HG03342 (cell line): ENCODE measurements at regions not wholly inside any gene's neighbourhood (a gene's known extent, or its start where the extent isn't known, plus 50 kb on each side); places are given as distances from the start of the nearest gene placed in this dataset.
"Not testable (repeated sequence)": the region's sequence is repeated elsewhere in the genome, so short reads cannot be mapped to it uniquely, and the experiment has no call there.

Experiments used
- ATAC-seq: cut with Tn5 transposase; IDR thresholded peaks from one replicate; pipeline ENCODE4 v1.9.1; 2021; ENCODE audit warnings: mild to moderate bottlenecking, moderate library complexity; ENCODE audit not compliant: unreplicated experiment

DNA sequence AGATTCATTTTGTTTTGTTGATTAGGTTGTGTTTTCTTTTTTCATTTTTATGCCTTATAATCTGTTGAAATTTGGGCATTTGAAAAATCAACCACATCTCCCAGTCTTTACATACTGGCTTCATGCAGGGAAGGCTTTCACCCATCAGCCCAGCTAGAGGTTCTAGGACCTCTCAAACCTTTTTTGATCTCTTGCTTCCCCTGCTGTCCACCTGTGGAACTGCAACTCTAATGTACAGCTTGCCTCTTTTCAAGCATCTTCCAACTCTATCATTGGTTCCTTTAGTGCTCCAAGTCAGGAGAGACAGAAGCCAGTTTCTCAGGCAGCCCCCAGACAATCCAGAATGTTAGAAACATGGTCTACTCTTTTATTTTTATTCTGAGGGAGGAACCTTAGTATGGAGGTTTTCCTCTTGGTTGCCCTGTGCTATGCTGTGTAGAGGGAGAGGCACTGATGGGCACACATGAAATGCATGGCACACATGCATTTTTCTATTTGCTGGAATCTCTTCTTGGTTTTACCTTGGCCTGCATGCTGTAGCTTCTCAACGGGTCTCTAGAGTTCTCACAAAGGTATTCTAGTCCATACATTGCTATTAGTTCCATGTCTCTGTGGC lies 107.2 kb upstream of the L3MBTL4 start:
- ATAC-seq = peak; percentile 69

GRCh38 chr18:6525604-6526003 lies 110.9 kb upstream of the L3MBTL4 start:
- ATAC-seq = no peak

DNA sequence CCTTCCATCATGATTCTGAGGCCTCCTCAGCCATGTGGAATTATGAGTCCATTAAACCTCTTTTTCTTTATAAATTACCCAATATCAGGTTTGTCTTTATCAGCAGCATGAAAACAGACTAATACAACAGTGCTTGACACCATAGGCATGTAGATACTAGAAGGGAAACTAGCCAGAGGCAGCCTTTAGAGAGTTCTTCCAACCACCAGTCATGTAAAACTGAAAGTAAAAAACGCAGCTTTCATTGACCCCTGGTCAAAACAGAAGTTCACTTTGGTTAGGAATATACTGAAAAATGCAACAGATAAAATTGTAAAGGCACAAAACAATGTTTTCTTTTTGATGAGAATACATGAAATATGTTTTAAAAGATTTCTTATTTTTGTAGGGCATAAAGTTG lies 122.8 kb upstream of the L3MBTL4 start:
- ATAC-seq = no peak

- ATAC-seq = not testable (repeated sequence)
Measured at GRCh38 chr18:6541131-6541679, 126.5 kb upstream of the L3MBTL4 start.

DNA sequence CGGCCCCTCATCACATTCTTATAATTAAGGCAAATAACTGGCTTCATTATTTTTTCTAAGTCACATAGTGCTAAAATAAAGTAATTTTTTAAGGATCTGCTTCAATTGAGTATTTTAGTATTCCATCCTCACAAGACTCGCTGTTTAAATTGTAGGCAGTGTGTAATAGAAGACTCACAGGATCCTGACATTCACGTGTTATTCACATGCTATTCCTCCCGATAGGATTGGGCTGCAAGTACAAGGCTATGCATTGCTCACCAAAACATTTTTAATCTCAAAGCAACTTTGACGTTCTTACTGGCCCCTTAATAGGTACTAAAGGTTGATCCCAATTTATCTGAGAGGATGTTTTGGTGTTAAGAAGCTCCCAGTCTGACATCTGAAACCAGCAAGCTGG lies 127.6 kb upstream of the L3MBTL4 start:
- ATAC-seq = no peak

DNA sequence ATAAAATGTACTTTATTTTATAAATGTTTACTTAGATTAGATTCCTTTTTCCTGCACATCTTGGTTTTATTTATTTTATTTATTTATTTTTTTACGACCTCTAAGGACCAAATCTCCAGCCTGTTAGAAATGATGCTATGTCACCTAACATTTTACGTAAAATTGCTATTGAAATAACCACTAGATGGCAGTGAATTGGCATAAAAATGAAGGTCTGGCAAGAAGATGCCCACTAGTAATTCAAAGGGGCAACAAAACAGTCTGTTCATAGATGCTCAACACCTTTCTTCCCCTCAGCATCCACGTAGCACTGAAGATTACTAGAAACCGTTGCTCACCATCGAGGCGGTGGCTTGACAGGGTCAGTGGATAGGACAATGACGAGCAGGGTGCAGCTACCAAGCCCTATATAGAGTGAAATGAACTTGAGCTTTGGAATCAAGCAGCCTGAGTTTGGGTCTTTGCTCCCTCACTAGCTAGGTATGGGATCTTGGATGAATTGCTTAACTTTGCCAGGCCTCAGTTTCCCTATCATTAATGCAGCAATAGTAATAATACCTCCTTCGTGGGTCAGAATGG lies 128.7 kb upstream of the L3MBTL4 start:
- no peak for ATAC-seq

DNA sequence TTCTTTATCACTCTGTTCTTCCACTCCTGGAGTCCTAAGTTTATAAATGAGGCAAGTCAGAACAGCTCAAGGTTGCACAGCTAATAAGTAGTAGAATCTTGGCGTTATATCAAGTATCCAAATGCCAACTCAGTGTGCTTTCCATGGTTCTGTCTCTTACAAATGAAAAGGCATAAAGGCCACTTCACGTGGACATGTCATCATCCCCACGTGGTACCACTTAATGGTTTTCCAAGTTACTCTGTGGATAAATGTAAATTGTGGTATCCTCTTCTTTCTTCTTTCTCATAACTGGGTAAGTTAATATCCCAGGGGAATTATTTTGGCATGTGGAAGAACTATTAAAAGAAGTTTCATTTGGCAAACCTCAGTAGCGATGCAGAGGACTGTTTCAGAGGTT lies 131.5 kb upstream of the L3MBTL4 start:
- no peak for ATAC-seq

- ATAC-seq = no peak
Measured at GRCh38 chr18:6547476-6547875, 132.8 kb upstream of the L3MBTL4 start.

- no peak for ATAC-seq
Measured at GRCh38 chr18:6553234-6553900, 138.7 kb upstream of the L3MBTL4 start.

DNA sequence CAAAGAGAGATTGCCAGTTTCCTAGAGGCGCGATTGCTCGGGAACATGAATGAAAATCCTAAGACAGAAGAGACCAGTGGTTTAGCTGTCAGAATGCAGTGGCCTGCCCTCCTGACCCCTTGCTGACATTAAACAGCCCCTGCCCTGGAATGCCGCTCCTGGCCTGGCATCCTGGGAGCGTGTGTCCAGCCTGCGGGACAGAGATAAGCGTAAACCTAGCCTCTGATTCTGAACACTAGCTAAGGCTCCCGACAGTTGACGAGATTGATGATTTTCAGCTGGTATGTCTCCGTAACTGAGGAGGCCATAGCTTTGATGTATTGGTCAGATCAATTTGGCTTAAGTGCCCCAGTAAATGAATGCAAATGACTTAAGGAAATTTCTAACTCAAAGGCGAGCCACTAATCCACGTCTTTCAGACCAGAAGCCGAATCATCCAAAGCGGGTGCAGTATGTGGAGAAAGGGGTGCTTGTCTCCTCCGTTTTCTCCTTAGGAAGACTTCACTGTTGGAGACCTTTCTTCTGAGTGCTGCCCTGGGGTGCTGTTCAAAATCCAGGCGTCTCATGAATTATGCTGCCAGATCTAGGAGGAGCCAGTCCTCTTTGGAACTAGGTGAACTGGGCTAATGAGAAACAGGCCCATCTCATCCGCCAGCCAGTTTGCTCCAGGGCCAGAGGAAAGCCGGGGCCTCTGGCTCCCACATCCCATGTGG lies 142.5 kb upstream of the L3MBTL4 start:
- ATAC-seq = no peak

- no peak for ATAC-seq
Measured at GRCh38 chr18:6557770-6558248, 143.1 kb upstream of the L3MBTL4 start.

GRCh38 chr18:6558446-6559156 lies 143.9 kb upstream of the L3MBTL4 start:
- ATAC-seq = no peak

GRCh38 chr18:6559296-6559695 lies 144.6 kb upstream of the L3MBTL4 start:
- no peak for ATAC-seq

GRCh38 chr18:6561016-6561415 lies 146.3 kb upstream of the L3MBTL4 start:
- no peak for ATAC-seq

DNA sequence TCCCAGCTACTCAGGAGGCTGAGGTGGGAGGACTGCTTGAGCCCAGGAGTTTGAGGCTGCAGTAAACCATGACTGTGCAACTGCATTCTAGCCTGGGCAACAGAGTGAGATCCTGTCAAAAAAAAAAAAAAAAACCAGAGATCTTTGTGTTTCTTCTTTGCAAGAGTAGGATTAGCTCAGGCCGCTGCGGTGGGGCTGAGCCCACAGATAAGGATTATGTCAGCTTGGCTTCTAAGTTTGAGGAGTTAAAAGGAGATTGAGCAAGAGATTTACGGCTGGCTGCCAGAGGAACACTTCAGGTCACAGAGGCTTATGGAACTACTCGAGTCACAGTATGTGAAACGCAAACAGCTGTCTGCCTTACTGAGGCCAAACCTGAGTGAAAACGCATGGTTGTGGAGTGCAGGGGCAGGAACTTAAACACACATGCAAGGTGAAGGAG lies 146.7 kb upstream of the L3MBTL4 start:
- no peak for ATAC-seq

DNA sequence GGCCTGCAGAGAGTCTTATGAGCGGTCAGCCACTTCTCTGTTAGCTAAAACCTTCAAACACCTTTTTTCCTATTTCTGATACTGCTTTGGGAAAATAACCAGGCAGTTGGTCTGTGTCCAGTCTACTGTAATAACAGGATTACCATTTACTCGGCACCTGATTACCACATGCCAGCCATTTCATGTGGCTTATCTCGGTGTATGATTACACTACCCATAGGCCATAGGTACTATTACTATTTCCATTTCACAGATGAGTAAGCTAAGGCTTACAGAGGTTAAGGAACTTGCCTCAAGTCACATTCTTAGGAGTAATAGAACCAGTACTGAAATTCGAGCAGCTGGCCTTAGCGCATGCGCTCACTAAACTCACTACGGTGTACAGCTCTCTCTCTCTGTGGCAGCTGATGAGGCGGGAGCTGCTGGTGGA lies 147.2 kb upstream of the L3MBTL4 start:
- ATAC-seq = no peak

DNA sequence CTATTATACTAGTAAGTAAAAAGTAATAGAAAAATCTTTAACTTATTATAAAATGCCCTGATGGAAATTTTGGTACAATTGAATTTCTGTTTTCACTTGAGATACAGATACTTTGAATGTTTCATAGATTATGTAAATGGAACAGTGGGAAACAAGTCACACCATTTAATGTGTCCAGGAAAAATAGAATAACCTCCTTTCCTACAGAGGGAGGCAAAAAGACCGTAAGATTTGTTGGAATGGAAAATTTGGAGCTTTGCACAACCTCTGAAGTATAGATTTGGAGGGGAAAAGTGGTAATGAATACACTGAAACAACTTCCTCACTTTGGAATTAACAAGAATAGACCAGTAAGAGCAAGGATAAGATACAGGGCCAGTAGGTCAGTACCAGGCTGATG lies 149.2 kb upstream of the L3MBTL4 start:
- no peak for ATAC-seq

DNA sequence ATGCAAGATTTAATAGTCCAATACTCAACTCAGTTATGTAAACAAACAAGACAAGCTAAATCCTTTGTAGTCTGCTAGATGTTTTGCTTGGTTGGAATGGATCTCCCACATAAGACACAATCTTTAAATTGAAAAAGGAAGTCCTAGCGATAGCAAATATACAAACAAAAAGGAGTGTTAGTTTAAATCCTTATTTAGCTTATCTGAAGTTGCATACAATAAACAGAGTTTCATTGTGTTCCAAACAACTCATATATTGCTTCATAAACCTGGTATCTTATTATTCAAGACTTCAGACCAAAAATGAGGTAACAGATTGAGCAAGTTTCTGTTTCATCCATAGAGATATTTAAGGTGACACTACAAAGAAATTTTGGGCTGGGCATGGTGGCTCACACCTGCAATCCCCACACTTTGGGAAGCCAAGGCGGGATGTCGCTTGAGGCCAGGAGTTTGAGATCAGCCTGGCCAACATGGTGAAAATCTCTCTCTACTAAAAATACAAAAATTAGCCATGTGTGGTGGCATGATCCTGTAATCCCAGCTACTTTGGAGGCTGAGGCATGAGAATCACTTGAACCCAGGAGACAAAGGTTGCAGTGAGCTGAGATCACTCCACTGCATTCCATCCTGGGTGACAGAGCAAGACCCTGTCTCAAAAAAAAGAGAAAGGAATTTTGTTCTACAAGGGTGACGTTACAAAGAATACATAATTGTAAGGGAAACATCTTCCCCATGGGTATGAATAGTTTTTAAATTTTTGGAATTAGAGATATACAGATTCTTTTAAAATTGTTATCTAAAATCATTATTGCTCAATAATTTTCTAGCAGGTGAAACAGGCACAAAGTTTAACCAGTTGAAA lies 150.5 kb upstream of the L3MBTL4 start:
- no peak for ATAC-seq

- ATAC-seq = no peak
Measured at GRCh38 chr18:6565815-6566081, 151.0 kb upstream of the L3MBTL4 start.

GRCh38 chr18:6566338-6566911 lies 151.7 kb upstream of the L3MBTL4 start:
- no peak for ATAC-seq
